OCI-LY1 (cell line): ENCODE measurements at regions not wholly inside any gene's neighbourhood (a gene's known extent, or its start where the extent isn't known, plus 50 kb on each side); places are given as distances from the start of the nearest gene placed in this dataset.

Experiments
- H2AFZ ChIP-seq: fragments of 200-600 bp; sonication (generic), shearing (Covaris generic); 2 replicates; pipeline ENCODE4 v1.6.0; 2014; ENCODE audit warnings: antibody characterized with exemption, mild to moderate bottlenecking, low read length
- H3F3A ChIP-seq: fragments of 200-600 bp; sonication (generic), shearing (Covaris generic); 2 replicates; pipeline ENCODE4 v1.6.0; 2014; ENCODE audit warnings: mild to moderate bottlenecking, antibody characterized with exemption, low read length, moderate library complexity; ENCODE audit not compliant: insufficient read depth
- H3K27ac ChIP-seq: fragments of 200-600 bp; sonication (generic); 2 replicates; pipeline ENCODE4 v1.5.1; 2014; ENCODE audit warnings: low read length, mixed run types, mild to moderate bottlenecking, low read depth; ENCODE audit not compliant: poor library complexity, severe bottlenecking
- H3K27me3 ChIP-seq: fragments of 200-600 bp; sonication (generic); 2 replicates; pipeline ENCODE4 v1.6.0; 2014; ENCODE audit warnings: antibody characterized with exemption, mild to moderate bottlenecking, low read length, moderate library complexity; ENCODE audit not compliant: insufficient read depth
- H3K36me3 ChIP-seq: fragments of 200-600 bp; sonication (generic); 2 replicates; pipeline ENCODE4 v1.6.1; 2014; ENCODE audit warnings: mild to moderate bottlenecking, antibody characterized with exemption, low read length, moderate library complexity, mixed read lengths; ENCODE audit not compliant: insufficient read depth
- H3K4me1 ChIP-seq: fragments of 200-600 bp; sonication (generic); 2 replicates; pipeline ENCODE4 v1.5.1; 2014; ENCODE audit warnings: mild to moderate bottlenecking, low read length, moderate library complexity; ENCODE audit not compliant: insufficient read depth, severe bottlenecking
- H3K4me2 ChIP-seq: fragments of 200-600 bp; sonication (generic), shearing (Covaris generic); 2 replicates; pipeline ENCODE4 v1.6.1; 2014; ENCODE audit warnings: low read length
- H3K4me3 ChIP-seq: fragments of 200-600 bp; sonication (generic); 2 replicates; pipeline ENCODE4 v1.5.1; 2014; ENCODE audit warnings: low read length, low read depth, mild to moderate bottlenecking, mixed read lengths; ENCODE audit not compliant: poor library complexity, severe bottlenecking
- H3K79me2 ChIP-seq: fragments of 200-600 bp; shearing (Covaris generic); 2 replicates; pipeline ENCODE4 v1.6.1; 2016; ENCODE audit warnings: mixed run types, low read length, mixed read lengths; ENCODE audit not compliant: insufficient read depth
- H3K9ac ChIP-seq: fragments of 200-600 bp; sonication (generic), shearing (Covaris generic); 2 replicates; pipeline ENCODE4 v1.6.1; 2014; ENCODE audit warnings: mild to moderate bottlenecking, low read length, mixed read lengths
- H3K9me2 ChIP-seq: fragments of 200-600 bp; sonication (generic), shearing (Covaris generic); 2 replicates; pipeline ENCODE4 v1.6.1; 2014; ENCODE audit warnings: low read depth, mild to moderate bottlenecking, low read length, mixed read lengths
- H3K9me3 ChIP-seq: fragments of 200-600 bp; shearing (Covaris generic); 2 replicates; pipeline ENCODE4 v1.6.1; 2014; ENCODE audit warnings: low read length, mixed read lengths
- H4K20me1 ChIP-seq: fragments of 200-600 bp; sonication (generic), shearing (Covaris generic); 2 replicates; pipeline ENCODE4 v1.6.0; 2016; ENCODE audit warnings: mild to moderate bottlenecking, low read length; ENCODE audit not compliant: insufficient read depth
- CTCF ChIP-seq: fragments of 200-600 bp; sonication (generic), shearing (Covaris generic); IDR thresholded peaks from 2 replicates; pipeline ENCODE4 v1.5.1; 2017; ENCODE audit warnings: mild to moderate bottlenecking, antibody characterized with exemption, low read length, moderate library complexity, mixed read lengths
- EZH2 ChIP-seq: fragments of 200-600 bp; sonication (generic), shearing (Covaris generic); IDR thresholded peaks from 2 replicates; pipeline ENCODE4 v1.8.0; 2017; ENCODE audit warnings: borderline replicate concordance, mixed run types, mild to moderate bottlenecking, antibody characterized with exemption, low read length, moderate library complexity, mixed read lengths

GRCh38 chr3:26245236-26245635, 377.3 kb upstream of the LRRC3B start:
- H3K79me2 ChIP-seq: no peaks in the 10 kb centered on the region
- H3K36me3 ChIP-seq: no peaks in the 10 kb centered on the region
- no peak overlapping the region for H3K27ac ChIP-seq
- H3F3A ChIP-seq: no peaks in the 10 kb centered on the region
- no peaks in the 10 kb centered on the region for H4K20me1 ChIP-seq
- H3K9ac ChIP-seq: no peak overlapping the region
- H3K4me1 ChIP-seq: no peaks in the 10 kb centered on the region
- H3K4me3 ChIP-seq: no peak overlapping the region
- no peaks in the 10 kb centered on the region for H3K9me3 ChIP-seq
- no peak overlapping the region for H3K4me2 ChIP-seq
- H3K9me2 ChIP-seq: no peaks in the 10 kb centered on the region
- no peaks in the 10 kb centered on the region for H3K27me3 ChIP-seq
- H2AFZ ChIP-seq: no peak overlapping the region
- TF ChIP-seq CTCF: no peak
- TF ChIP-seq EZH2: no peak

- Histone ChIP-seq H3K27me3 (no peaks in the 10 kb centered on the region), H2AFZ (no peak overlapping the region), H3K27ac (no peak overlapping the region), H3K4me2 (no peak overlapping the region), H3K4me1 (no peaks in the 10 kb centered on the region), H3K9me2 (no peaks in the 10 kb centered on the region), H3K79me2 (no peaks in the 10 kb centered on the region), H4K20me1 (no peaks in the 10 kb centered on the region), H3K9me3 (no peaks in the 10 kb centered on the region), H3K36me3 (no peaks in the 10 kb centered on the region), H3K9ac (no peak overlapping the region), H3F3A (no peaks in the 10 kb centered on the region), H3K4me3 (no peak overlapping the region)
- TF ChIP-seq CTCF (no peak), EZH2 (no peak)
Observed at GRCh38 chr3:26246901-26247300, 375.7 kb upstream of the LRRC3B start.

GRCh38 chr3:26247712-26248111, 374.9 kb upstream of the LRRC3B start:
- no peak overlapping the region for H2AFZ ChIP-seq
- H3K79me2 ChIP-seq: no peaks in the 10 kb centered on the region
- no peaks in the 10 kb centered on the region for H3K9me3 ChIP-seq
- H3K9me2 ChIP-seq: no peaks in the 10 kb centered on the region
- H4K20me1 ChIP-seq: no peaks in the 10 kb centered on the region
- no peaks in the 10 kb centered on the region for H3K36me3 ChIP-seq
- H3K27ac ChIP-seq: no peak overlapping the region
- no peak overlapping the region for H3K4me2 ChIP-seq
- TF ChIP-seq CTCF (no peak), EZH2 (no peak)
- H3F3A ChIP-seq: no peaks in the 10 kb centered on the region
- no peak overlapping the region for H3K4me3 ChIP-seq
- no peaks in the 10 kb centered on the region for H3K4me1 ChIP-seq
- no peak overlapping the region for H3K9ac ChIP-seq
- H3K27me3 ChIP-seq: no peaks in the 10 kb centered on the region
